Upper lobe of left lung (tissue), 6 donors: ENCODE measurements at regions not wholly inside any gene's neighbourhood (a gene's known extent, or its start where the extent isn't known, plus 50 kb on each side); places are given as distances from the start of the nearest gene placed in this dataset.
A peak's percentile ranks its signal among the peaks of the same experiment; 100 is the strongest.

Experiments
- ATAC-seq, 2 donors: fragments of 200-7000 bp; cut with Tn5 transposase; one replicate each; pipeline ENCODE4 v1.9.1; 2022; ENCODE audit warnings: mild to moderate bottlenecking in 2 of 2, moderate library complexity in 2 of 2; ENCODE audit not compliant: low FRiP score in 2 of 2
- DNase-seq, 2 donors: peaks; one replicate each; pipeline ENCODE4 v3.0.0-alpha.2; 2019 to 2020
- H3K27ac ChIP-seq, 4 donors: fragments of 200-600 bp; sonication (generic); one replicate each; pipeline ENCODE4 v1.5.1; 2016 to 2019
- H3K27me3 ChIP-seq, 4 donors: fragments of 200-600 bp; sonication (generic); one replicate each; pipeline ENCODE4 v1.5.1; 2017 to 2019
- H3K36me3 ChIP-seq, 4 donors: fragments of 200-600 bp; sonication (generic); one replicate each; pipeline ENCODE4 v1.5.1; 2016 to 2019
- H3K4me1 ChIP-seq, 4 donors: fragments of 200-600 bp; sonication (generic); one replicate each; pipeline ENCODE4 v1.5.1; 2018 to 2019
- H3K4me3 ChIP-seq, 4 donors: fragments of 200-600 bp; sonication (generic); one replicate each; pipeline ENCODE4 v1.5.1; 2017 to 2019; ENCODE audit warnings: mild to moderate bottlenecking in 2 of 4, moderate library complexity in 1 of 4
- H3K9me3 ChIP-seq, 4 donors: fragments of 200-600 bp; sonication (generic); one replicate each; pipeline ENCODE4 v1.5.1; 2018 to 2019
- CTCF ChIP-seq, 6 experiments: fragments of 450-650 bp in 4 of 6; fragments of 200-600 bp in 2 of 6; sonication (generic) in 2 of 6; IDR thresholded peaks; one replicate each; pipeline ENCODE4 v1.5.1; 2016 to 2019; ENCODE audit warnings: antibody characterized with exemption in 6 of 6
- EP300 ChIP-seq, 4 donors: sonication (generic); formaldehyde crosslinking; IDR thresholded peaks; one replicate each; pipeline ENCODE4 v1.5.1; 2017; ENCODE audit warnings: antibody characterized with exemption in 4 of 4, control low read depth in 2 of 4
- POLR2A ChIP-seq, 4 donors: fragments of 450-650 bp; IDR thresholded peaks; one replicate each; pipeline ENCODE4 v1.5.1; 2016 to 2017; ENCODE audit warnings: antibody characterized with exemption in 4 of 4, mild to moderate bottlenecking in 2 of 4
- POLR2AphosphoS5 ChIP-seq, 2 donors: sonication (generic); formaldehyde crosslinking; IDR thresholded peaks; one replicate each; pipeline ENCODE4 v1.5.1; 2017; ENCODE audit warnings: antibody characterized with exemption in 2 of 2
- WGBS, 2 donors: methylation state at CpG; one replicate each; pipeline ENCODE4 v1.1.5; 2017 to 2018; 5-methylcytosine and 5-hydroxymethylcytosine counted together
- donor health status: DM: no; HTN: no; CAD: no; lungs with moderate emphysema.
- donor health status: DM: no; HTN: yes; CAD: no; lungs with severe emphysema.

- no peak for TF ChIP-seq CTCF (IDR thresholded peaks at IDR 0.05)
- TF ChIP-seq EP300 (IDR thresholded peaks at IDR 0.05): no peak
- no peak for TF ChIP-seq POLR2AphosphoS5 (IDR thresholded peaks at IDR 0.05)
- TF ChIP-seq POLR2A (IDR thresholded peaks at IDR 0.05): no peak
- peaks cover 0 to 5% (median 0%) of the 10 kb centered on the region in 4 donors for H3K4me1 ChIP-seq
- ATAC-seq (no peak), DNase-seq (no peak)
- no peaks in the 10 kb centered on the region for H3K36me3 ChIP-seq
- WGBS, 2 donors: 95 to 99% methylated on average over 7 of the region's 7 CpGs
- H3K27me3 ChIP-seq: no peaks in the 10 kb centered on the region
- no peaks in the 10 kb centered on the region for H3K9me3 ChIP-seq
- H3K4me3 ChIP-seq: no peak overlapping the region
- H3K27ac ChIP-seq: no peak overlapping the region
These were observed 103.9 kb upstream of the SOX21 start for GRCh38 chr13:94816256-94816655.

- no peak for DNase-seq
- no peak overlapping the region for H3K4me3 ChIP-seq
- no peak for ATAC-seq
- H3K36me3 ChIP-seq: no peaks in the 10 kb centered on the region
- peaks cover 0 to 5% (median 0%) of the 10 kb centered on the region in 4 donors for H3K4me1 ChIP-seq
- H3K9me3 ChIP-seq: no peaks in the 10 kb centered on the region
- WGBS, 2 donors: 56 to 65% methylated on average over 4 of the region's 4 CpGs
- H3K27ac ChIP-seq: no peak overlapping the region
- TF ChIP-seq POLR2AphosphoS5 (IDR thresholded peaks at IDR 0.05) (no peak), POLR2A (IDR thresholded peaks at IDR 0.05) (no peak), EP300 (IDR thresholded peaks at IDR 0.05) (no peak), CTCF (IDR thresholded peaks at IDR 0.05) (no peak)
- no peaks in the 10 kb centered on the region for H3K27me3 ChIP-seq
These were observed 101.7 kb upstream of the SOX21 start for GRCh38 chr13:94813920-94814475.

GRCh38 chr13:94811753-94812152 lies 99.4 kb upstream of the SOX21 start:
- Histone ChIP-seq H3K36me3 (no peaks in the 10 kb centered on the region), H3K4me1 (peaks cover 0 to 5% (median 0%) of the 10 kb centered on the region in 4 donors), H3K27ac (no peak overlapping the region), H3K9me3 (no peaks in the 10 kb centered on the region), H3K27me3 (no peaks in the 10 kb centered on the region), H3K4me3 (no peak overlapping the region)
- TF ChIP-seq EP300 (IDR thresholded peaks at IDR 0.05) (no peak), POLR2AphosphoS5 (IDR thresholded peaks at IDR 0.05) (no peak), POLR2A (IDR thresholded peaks at IDR 0.05) (no peak), CTCF (IDR thresholded peaks at IDR 0.05) (no peak)
- ATAC-seq: no peak
- no peak for DNase-seq

- Histone ChIP-seq H3K27ac (no peak overlapping the region), H3K27me3 (no peaks in the 10 kb centered on the region), H3K9me3 (no peaks in the 10 kb centered on the region), H3K36me3 (no peaks in the 10 kb centered on the region), H3K4me1 (no peaks in the 10 kb centered on the region), H3K4me3 (no peak overlapping the region)
- DNase-seq: no peak
- 70 to 79% methylated on average over 5 of the region's 5 CpGs for WGBS, 2 donors
- no peak for ATAC-seq
- no peak for TF ChIP-seq EP300 (IDR thresholded peaks at IDR 0.05)
- peak in 1 of 6 experiments; percentile 24 for TF ChIP-seq CTCF (IDR thresholded peaks at IDR 0.05)
- no peak for TF ChIP-seq POLR2A (IDR thresholded peaks at IDR 0.05)
- TF ChIP-seq POLR2AphosphoS5 (IDR thresholded peaks at IDR 0.05): no peak
These were observed 88.1 kb upstream of the SOX21 start for GRCh38 chr13:94800423-94800822.

GRCh38 chr13:94799299-94799698 lies 87.0 kb upstream of the SOX21 start:
- Histone ChIP-seq H3K9me3 (no peaks in the 10 kb centered on the region), H3K4me3 (no peak overlapping the region), H3K4me1 (no peaks in the 10 kb centered on the region), H3K27me3 (no peaks in the 10 kb centered on the region), H3K36me3 (no peaks in the 10 kb centered on the region), H3K27ac (no peak overlapping the region)
- ATAC-seq (peak in 1 of 2 donors; percentile 50), DNase-seq (no peak)
- TF ChIP-seq POLR2AphosphoS5 (IDR thresholded peaks at IDR 0.05) (no peak), EP300 (IDR thresholded peaks at IDR 0.05) (no peak), CTCF (IDR thresholded peaks at IDR 0.05) (no peak), POLR2A (IDR thresholded peaks at IDR 0.05) (no peak)
- 74 to 83% methylated on average over 5 of the region's 5 CpGs for WGBS, 2 donors
